ENCODE measurements at regions not wholly inside any gene's neighbourhood (a gene's known extent, or its start where the extent isn't known, plus 50 kb on each side); places are given as distances from the start of the nearest gene placed in this dataset.

DNA sequence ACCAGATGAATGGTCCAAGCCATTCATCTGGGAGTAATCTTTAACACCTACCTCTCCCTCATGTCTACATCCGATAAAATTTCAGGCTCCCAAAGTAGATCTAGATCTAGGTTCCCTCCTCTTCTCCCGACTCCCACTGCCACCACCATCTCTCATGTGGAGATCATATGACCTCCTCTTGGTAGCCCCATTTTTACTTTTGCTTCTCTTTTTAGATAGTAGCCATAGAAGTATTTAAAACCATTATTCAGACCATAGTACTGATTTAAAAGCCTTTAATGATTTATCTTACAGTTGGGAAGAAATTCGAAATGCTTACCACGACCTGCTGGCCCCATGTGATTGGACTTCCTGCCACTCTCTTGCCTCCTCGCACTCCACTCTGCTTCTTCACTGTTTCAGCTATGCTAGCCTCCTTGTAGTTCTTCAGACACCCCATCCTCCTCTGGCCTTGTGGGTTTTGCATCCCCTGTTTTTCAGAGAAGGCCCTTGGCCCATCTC lies 98.5 kb downstream of the RASSF10 start:
- TF ChIP-seq, protein P1, sequence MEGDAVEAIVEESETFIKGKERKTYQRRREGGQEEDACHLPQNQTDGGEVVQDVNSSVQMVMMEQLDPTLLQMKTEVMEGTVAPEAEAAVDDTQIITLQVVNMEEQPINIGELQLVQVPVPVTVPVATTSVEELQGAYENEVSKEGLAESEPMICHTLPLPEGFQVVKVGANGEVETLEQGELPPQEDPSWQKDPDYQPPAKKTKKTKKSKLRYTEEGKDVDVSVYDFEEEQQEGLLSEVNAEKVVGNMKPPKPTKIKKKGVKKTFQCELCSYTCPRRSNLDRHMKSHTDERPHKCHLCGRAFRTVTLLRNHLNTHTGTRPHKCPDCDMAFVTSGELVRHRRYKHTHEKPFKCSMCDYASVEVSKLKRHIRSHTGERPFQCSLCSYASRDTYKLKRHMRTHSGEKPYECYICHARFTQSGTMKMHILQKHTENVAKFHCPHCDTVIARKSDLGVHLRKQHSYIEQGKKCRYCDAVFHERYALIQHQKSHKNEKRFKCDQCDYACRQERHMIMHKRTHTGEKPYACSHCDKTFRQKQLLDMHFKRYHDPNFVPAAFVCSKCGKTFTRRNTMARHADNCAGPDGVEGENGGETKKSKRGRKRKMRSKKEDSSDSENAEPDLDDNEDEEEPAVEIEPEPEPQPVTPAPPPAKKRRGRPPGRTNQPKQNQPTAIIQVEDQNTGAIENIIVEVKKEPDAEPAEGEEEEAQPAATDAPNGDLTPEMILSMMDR (conservative IDR thresholded peaks at IDR 0.05; ENCODE audit: low read depth, low read length) = no peak
- TF ChIP-seq POLR2A (IDR thresholded peaks at IDR 0.05; ENCODE audit: low read depth, low read length) = no peak

All from IMR-90 (cell line).